ENCODE measurements at regions not wholly inside any gene's neighbourhood (a gene's known extent, or its start where the extent isn't known, plus 50 kb on each side); places are given as distances from the start of the nearest gene placed in this dataset.

- no peak overlapping the region for H3K4me3 ChIP-seq (ENCODE audit: low read depth, low read length)
- TF ChIP-seq CTCF (IDR thresholded peaks at IDR 0.05; ENCODE audit: low read depth, low read length, missing control alignments) = no peak
- DNase-seq = no peak
- no peaks in the 10 kb centered on the region for H3K27me3 ChIP-seq (replicated peaks)
- in situ Hi-C loops (cut with HindIII; ENCODE audit: low pct_ligation_motif_present, low sequenced_read_pairs) = no loop called here
- no peaks in the 10 kb centered on the region for H3K36me3 ChIP-seq (replicated peaks)
- H3K27ac ChIP-seq = no peak overlapping the region
These were observed 513.6 kb downstream of the FAT4 start for GRCh38 chr4:125828346-125828745.

- H3K27me3 ChIP-seq (replicated peaks) = no peaks in the 10 kb centered on the region
- no peak for DNase-seq
- no peak for TF ChIP-seq CTCF (IDR thresholded peaks at IDR 0.05; ENCODE audit: low read depth, low read length, missing control alignments)
- no peak overlapping the region for H3K4me3 ChIP-seq (ENCODE audit: low read depth, low read length)
- in situ Hi-C loops (cut with HindIII; ENCODE audit: low pct_ligation_motif_present, low sequenced_read_pairs) = no loop called here
- H3K27ac ChIP-seq = no peak overlapping the region
- H3K36me3 ChIP-seq (replicated peaks) = no peaks in the 10 kb centered on the region
These were observed 517.4 kb downstream of the FAT4 start for GRCh38 chr4:125832161-125832560.

- in situ Hi-C loops (cut with HindIII; ENCODE audit: low pct_ligation_motif_present, low sequenced_read_pairs) = no loop called here
These were observed 521.9 kb downstream of the FAT4 start for GRCh38 chr4:125836597-125837195.

GRCh38 chr4:125837493-125838201, 522.9 kb downstream of the FAT4 start:
- in situ Hi-C loops (cut with HindIII; ENCODE audit: low pct_ligation_motif_present, low sequenced_read_pairs) = no loop called here
- Histone ChIP-seq H3K27me3 (replicated peaks) (no peaks in the 10 kb centered on the region), H3K36me3 (replicated peaks) (no peaks in the 10 kb centered on the region), H3K4me3 (ENCODE audit: low read depth, low read length) (no peak overlapping the region), H3K27ac (no peak overlapping the region)
- no peak for DNase-seq
- no peak for TF ChIP-seq CTCF (IDR thresholded peaks at IDR 0.05; ENCODE audit: low read depth, low read length, missing control alignments)

More at GRCh38 chr4:125836597-125837195, 521.9 kb downstream of the FAT4 start:
- no peak overlapping the region for H3K4me3 ChIP-seq (ENCODE audit: low read depth, low read length)
- no peak overlapping the region for H3K27ac ChIP-seq
- no peak for TF ChIP-seq CTCF (IDR thresholded peaks at IDR 0.05; ENCODE audit: low read depth, low read length, missing control alignments)
- H3K27me3 ChIP-seq (replicated peaks) = no peaks in the 10 kb centered on the region
- H3K36me3 ChIP-seq (replicated peaks) = no peaks in the 10 kb centered on the region
- no peak for DNase-seq

GRCh38 chr4:125838202-125838601, 523.4 kb downstream of the FAT4 start:
- in situ Hi-C loops (cut with HindIII; ENCODE audit: low pct_ligation_motif_present, low sequenced_read_pairs) = no loop called here
- Histone ChIP-seq H3K27ac (no peak overlapping the region), H3K36me3 (replicated peaks) (no peaks in the 10 kb centered on the region), H3K27me3 (replicated peaks) (no peaks in the 10 kb centered on the region), H3K4me3 (ENCODE audit: low read depth, low read length) (no peak overlapping the region)
- TF ChIP-seq CTCF (IDR thresholded peaks at IDR 0.05; ENCODE audit: low read depth, low read length, missing control alignments) = no peak
- no peak for DNase-seq
